Heart left ventricle (tissue), 13 donors: ENCODE measurements at regions not wholly inside any gene's neighbourhood (a gene's known extent, or its start where the extent isn't known, plus 50 kb on each side); places are given as distances from the start of the nearest gene placed in this dataset.

Experiments
- POLR2A ChIP-seq, 2 donors: fragments of 450-650 bp; IDR thresholded peaks; one replicate each; pipeline ENCODE4 v1.6.1; 2017; ENCODE audit warnings: antibody characterized with exemption in 2 of 2, mild to moderate bottlenecking in 2 of 2, moderate library complexity in 2 of 2
- TF ChIP-seq, protein P1 (sequence below), 12 donors: fragments of 200-600 bp; sonication (generic) in 4 of 12; IDR thresholded peaks; one replicate each; pipeline versions ENCODE4 v1.5.0 to v1.8.0; 2018 to 2022; ENCODE audit warnings: antibody characterized with exemption in 12 of 12, mild to moderate bottlenecking in 5 of 12
- donor health status: ischemic (EF 13 %, LVEDD 7.1; RV severe dilation, severe dysfunction).
- donor health status: DM: no; HTN: yes; CAD: no.
- donor health status: DM: no; HTN: no; CAD: no.
- donor health status: ischemic (EF 25% LVEDD 6.9; RV normal size, moderate dysfunction).
- donor health status: ischemic (EF 25% LVEDD 5.7; RV mildly dilated, moderate dysfunction).
- donor health status: ischemic (EF 35%, LVEDD 5.7; RV mildly dilated, moderate dysfunction).
- donor health status: nonischemic (EF 11% LVEDD 7.7; RV severe dilation, severe dysfunction).
- donor health status: DM: yes; HTN: yes; CAD: no.
- donor health status: PGD.
- donor health status: ischemic (EF 29% LVEDD 5.4; RV normal size, mild dysfunction).
- donor health status: nonischemic (EF 23%, LVEDD 6.1; RV moderate dilation, normal function).

DNA sequence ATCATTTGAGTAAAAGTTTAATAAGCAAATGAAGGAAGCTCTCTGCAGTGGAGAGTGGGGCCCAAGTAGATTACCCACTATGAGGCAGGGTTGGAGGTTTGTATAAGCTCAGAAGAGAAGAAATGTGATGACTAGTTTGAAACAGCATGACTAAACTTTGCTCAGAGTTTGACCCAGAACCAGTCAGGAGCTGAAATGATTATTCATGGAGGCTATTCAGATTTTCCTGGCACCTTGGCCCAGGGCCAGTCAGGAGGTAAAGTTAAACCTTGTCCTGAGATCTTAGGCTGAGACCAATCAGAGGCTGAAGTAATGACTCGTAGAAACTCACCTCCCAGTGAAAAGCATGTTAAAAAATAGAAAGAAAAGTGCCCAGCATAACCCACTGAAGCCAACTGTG is 210.7 kb upstream of the TSPY4 start:
- TF ChIP-seq, protein P1, sequence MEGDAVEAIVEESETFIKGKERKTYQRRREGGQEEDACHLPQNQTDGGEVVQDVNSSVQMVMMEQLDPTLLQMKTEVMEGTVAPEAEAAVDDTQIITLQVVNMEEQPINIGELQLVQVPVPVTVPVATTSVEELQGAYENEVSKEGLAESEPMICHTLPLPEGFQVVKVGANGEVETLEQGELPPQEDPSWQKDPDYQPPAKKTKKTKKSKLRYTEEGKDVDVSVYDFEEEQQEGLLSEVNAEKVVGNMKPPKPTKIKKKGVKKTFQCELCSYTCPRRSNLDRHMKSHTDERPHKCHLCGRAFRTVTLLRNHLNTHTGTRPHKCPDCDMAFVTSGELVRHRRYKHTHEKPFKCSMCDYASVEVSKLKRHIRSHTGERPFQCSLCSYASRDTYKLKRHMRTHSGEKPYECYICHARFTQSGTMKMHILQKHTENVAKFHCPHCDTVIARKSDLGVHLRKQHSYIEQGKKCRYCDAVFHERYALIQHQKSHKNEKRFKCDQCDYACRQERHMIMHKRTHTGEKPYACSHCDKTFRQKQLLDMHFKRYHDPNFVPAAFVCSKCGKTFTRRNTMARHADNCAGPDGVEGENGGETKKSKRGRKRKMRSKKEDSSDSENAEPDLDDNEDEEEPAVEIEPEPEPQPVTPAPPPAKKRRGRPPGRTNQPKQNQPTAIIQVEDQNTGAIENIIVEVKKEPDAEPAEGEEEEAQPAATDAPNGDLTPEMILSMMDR (IDR thresholded peaks at IDR 0.05) = no peak
- TF ChIP-seq POLR2A (IDR thresholded peaks at IDR 0.05) = no peak
